ENCODE measurements at regions not wholly inside any gene's neighbourhood (a gene's known extent, or its start where the extent isn't known, plus 50 kb on each side); places are given as distances from the start of the nearest gene placed in this dataset.

GRCh38 chr6:153563001-153563400 lies 431.9 kb upstream of the RGS17 start:
- TF ChIP-seq MAFK (IDR thresholded peaks at IDR 0.05; ENCODE audit: low read depth, low read length), result no peak
- no peak for TF ChIP-seq CHD7 (IDR thresholded peaks at IDR 0.05; ENCODE audit: insufficient replicate concordance, low read length)
- no peak for TF ChIP-seq NANOG (IDR thresholded peaks at IDR 0.05; ENCODE audit: insufficient read depth, low read depth, low read length, poor library complexity, severe bottlenecking)
- peak in 2 of 3 experiments; percentile 37; a peak in 3 of 4 replicates for TF ChIP-seq CTCF (IDR thresholded peaks at IDR 0.05; ENCODE audit: control extremely low read depth in 1 of 3, insufficient read depth in 1 of 3, low read depth in 1 of 3, low read length in 3 of 3)
- TF ChIP-seq POLR2AphosphoS5 (IDR thresholded peaks at IDR 0.05; ENCODE audit: low read depth, low read length), result no peak
- TF ChIP-seq JUND (IDR thresholded peaks at IDR 0.05; ENCODE audit: low read length), result no peak
- TF ChIP-seq E2F6 (IDR thresholded peaks at IDR 0.05), result no peak
- no peak for TF ChIP-seq TAF1 (IDR thresholded peaks at IDR 0.05; ENCODE audit: low read depth, low read length)
- TF ChIP-seq EP300 (IDR thresholded peaks at IDR 0.05; ENCODE audit: borderline replicate concordance in 1 of 2, low read depth in 2 of 2, low read length in 2 of 2), result no peak
- no peak for TF ChIP-seq JUN (IDR thresholded peaks at IDR 0.05; ENCODE audit: low read depth, low read length)
- TF ChIP-seq EZH2 (IDR thresholded peaks at IDR 0.05; ENCODE audit: low read depth, low read length, severe bottlenecking), result no peak
- no peak for TF ChIP-seq POLR2A (IDR thresholded peaks at IDR 0.05; ENCODE audit: control extremely low read depth in 1 of 2, low read depth in 2 of 2, low read length in 2 of 2)
- no peak for TF ChIP-seq KDM1A (IDR thresholded peaks at IDR 0.05; ENCODE audit: borderline replicate concordance, low read length)
- no peak for TF ChIP-seq ATF3 (IDR thresholded peaks at IDR 0.05; ENCODE audit: insufficient read depth, low read depth, low read length)
